Fibroblast of lung (primary cell): ENCODE measurements at regions not wholly inside any gene's neighbourhood (a gene's known extent, or its start where the extent isn't known, plus 50 kb on each side); places are given as distances from the start of the nearest gene placed in this dataset.

Experiments
- DNase-seq, 2 donors: peaks; one replicate each; pipeline versions ENCODE4 v3.0.0 to v3.0.0-alpha.2; 2010; ENCODE audit warnings: low read depth in 2 of 2
- H2AFZ ChIP-seq: 2 replicates; pipeline ENCODE4 v1.5.1; 2012; ENCODE audit warnings: low read length, control low read depth, inconsistent platforms
- H3K27ac ChIP-seq: 2 replicates; pipeline ENCODE4 v1.5.1; 2011; ENCODE audit warnings: low read length, control low read depth; ENCODE audit not compliant: insufficient read depth
- H3K27me3 ChIP-seq: 2 replicates; pipeline ENCODE4 v1.5.1; 2011; ENCODE audit warnings: mild to moderate bottlenecking, low read length; ENCODE audit not compliant: control insufficient read depth, insufficient read depth
- H3K36me3 ChIP-seq: 2 replicates; pipeline ENCODE4 v1.5.1; 2011; ENCODE audit warnings: low read length; ENCODE audit not compliant: control insufficient read depth, insufficient read depth
- H3K4me1 ChIP-seq: 2 replicates; pipeline ENCODE4 v1.5.1; 2011; ENCODE audit warnings: low read length; ENCODE audit not compliant: control insufficient read depth, insufficient read depth; ENCODE audit errors: extremely low read depth
- H3K4me2 ChIP-seq: 2 replicates; pipeline ENCODE4 v1.5.1; 2011; ENCODE audit warnings: low read length, control low read depth; ENCODE audit not compliant: insufficient read depth; ENCODE audit errors: extremely low read depth
- H3K4me3 ChIP-seq, 4 experiments: fragments of 200-600 bp in 1 of 4; sonication (generic) in 1 of 4; replicated peaks in 1 of 4; 2 replicates each; pipeline ENCODE4 v1.5.1; 2011 to 2016; ENCODE audit warnings: low read length in 4 of 4, low read depth in 3 of 4, mild to moderate bottlenecking in 3 of 4, control low read depth in 2 of 4, inconsistent platforms in 1 of 4, mixed read lengths in 1 of 4; ENCODE audit not compliant: insufficient read depth in 1 of 4; ENCODE audit errors: control extremely low read depth in 1 of 4
- H3K79me2 ChIP-seq: 2 replicates; pipeline ENCODE4 v1.5.1; 2012; ENCODE audit warnings: mild to moderate bottlenecking, low read length, inconsistent platforms; ENCODE audit not compliant: control insufficient read depth, insufficient read depth
- H3K9ac ChIP-seq: 2 replicates; pipeline ENCODE4 v1.5.1; 2011; ENCODE audit warnings: mild to moderate bottlenecking, low read length, control low read depth; ENCODE audit not compliant: insufficient read depth
- H3K9me3 ChIP-seq: 2 replicates; pipeline ENCODE4 v1.5.1; 2012; ENCODE audit warnings: low read depth, low read length; ENCODE audit not compliant: control insufficient read depth, insufficient read depth
- H4K20me1 ChIP-seq: 2 replicates; pipeline ENCODE4 v1.5.1; 2011; ENCODE audit warnings: low read length; ENCODE audit not compliant: control insufficient read depth, insufficient read depth; ENCODE audit errors: extremely low read depth
- CTCF ChIP-seq, 2 donors: IDR thresholded peaks in 1 of 2; conservative IDR thresholded peaks in 1 of 2; 1 replicate in 1 of 2; 2 replicates in 1 of 2; pipeline ENCODE4 v1.5.1; 2011 to 2012; ENCODE audit warnings: low read length in 2 of 2, control low read depth in 1 of 2, inconsistent platforms in 1 of 2, low read depth in 1 of 2, mild to moderate bottlenecking in 1 of 2
- EZH2 ChIP-seq: IDR thresholded peaks from 2 replicates; pipeline ENCODE4 v1.5.1; 2012; ENCODE audit warnings: low read length, control low read depth, mild to moderate bottlenecking; ENCODE audit errors: missing control alignments

- H3K4me3 ChIP-seq: no peak overlapping the region
- H3K27ac ChIP-seq: no peak overlapping the region
These were observed 381.2 kb downstream of the GBE1 start for GRCh38 chr3:81380234-81380633.

GRCh38 chr3:81378552-81379293 lies 382.7 kb downstream of the GBE1 start:
- H3K9me3 ChIP-seq: no peaks in the 10 kb centered on the region
- H4K20me1 ChIP-seq: no peaks in the 10 kb centered on the region
- no peaks in the 10 kb centered on the region for H3K79me2 ChIP-seq
- no peak overlapping the region for H3K27ac ChIP-seq
- no peak overlapping the region for H3K9ac ChIP-seq
- H2AFZ ChIP-seq: no peak overlapping the region
- H3K4me3 ChIP-seq: no peak overlapping the region
- no peaks in the 10 kb centered on the region for H3K36me3 ChIP-seq
- DNase-seq: no peak
- TF ChIP-seq CTCF (conservative IDR thresholded peaks at IDR 0.05 in 1 of 2, IDR thresholded peaks at IDR 0.05 in 1 of 2; ENCODE audit: low read depth in 1 of 2, low read length in 2 of 2): no peak
- no peak for TF ChIP-seq EZH2
- no peaks in the 10 kb centered on the region for H3K4me1 ChIP-seq
- no peaks in the 10 kb centered on the region for H3K27me3 ChIP-seq
- no peak overlapping the region for H3K4me2 ChIP-seq

More at GRCh38 chr3:81380234-81380633, 381.2 kb downstream of the GBE1 start:
- Histone ChIP-seq H4K20me1 (no peaks in the 10 kb centered on the region), H3K27me3 (no peaks in the 10 kb centered on the region), H3K4me1 (no peaks in the 10 kb centered on the region), H3K4me2 (no peak overlapping the region), H3K79me2 (no peaks in the 10 kb centered on the region), H3K9ac (no peak overlapping the region), H2AFZ (no peak overlapping the region), H3K9me3 (no peaks in the 10 kb centered on the region), H3K36me3 (no peaks in the 10 kb centered on the region)
- DNase-seq: no peak
- no peak for TF ChIP-seq CTCF (conservative IDR thresholded peaks at IDR 0.05 in 1 of 2, IDR thresholded peaks at IDR 0.05 in 1 of 2; ENCODE audit: low read depth in 1 of 2, low read length in 2 of 2)
- no peak for TF ChIP-seq EZH2

GRCh38 chr3:81375921-81376320 lies 385.5 kb downstream of the GBE1 start:
- Histone ChIP-seq H3K4me1 (no peaks in the 10 kb centered on the region), H4K20me1 (no peaks in the 10 kb centered on the region), H3K9ac (no peak overlapping the region), H3K27me3 (no peaks in the 10 kb centered on the region), H3K27ac (no peak overlapping the region), H3K4me2 (no peak overlapping the region), H3K79me2 (no peaks in the 10 kb centered on the region), H3K36me3 (no peaks in the 10 kb centered on the region), H2AFZ (no peak overlapping the region), H3K9me3 (no peaks in the 10 kb centered on the region), H3K4me3 (no peak overlapping the region)
- DNase-seq: peak in 1 of 2 donors; percentile 16
- TF ChIP-seq EZH2 (no peak), CTCF (conservative IDR thresholded peaks at IDR 0.05 in 1 of 2, IDR thresholded peaks at IDR 0.05 in 1 of 2; ENCODE audit: low read depth in 1 of 2, low read length in 2 of 2) (no peak)
